ENCODE measurements at regions not wholly inside any gene's neighbourhood (a gene's known extent, or its start where the extent isn't known, plus 50 kb on each side); places are given as distances from the start of the nearest gene placed in this dataset.

DNA sequence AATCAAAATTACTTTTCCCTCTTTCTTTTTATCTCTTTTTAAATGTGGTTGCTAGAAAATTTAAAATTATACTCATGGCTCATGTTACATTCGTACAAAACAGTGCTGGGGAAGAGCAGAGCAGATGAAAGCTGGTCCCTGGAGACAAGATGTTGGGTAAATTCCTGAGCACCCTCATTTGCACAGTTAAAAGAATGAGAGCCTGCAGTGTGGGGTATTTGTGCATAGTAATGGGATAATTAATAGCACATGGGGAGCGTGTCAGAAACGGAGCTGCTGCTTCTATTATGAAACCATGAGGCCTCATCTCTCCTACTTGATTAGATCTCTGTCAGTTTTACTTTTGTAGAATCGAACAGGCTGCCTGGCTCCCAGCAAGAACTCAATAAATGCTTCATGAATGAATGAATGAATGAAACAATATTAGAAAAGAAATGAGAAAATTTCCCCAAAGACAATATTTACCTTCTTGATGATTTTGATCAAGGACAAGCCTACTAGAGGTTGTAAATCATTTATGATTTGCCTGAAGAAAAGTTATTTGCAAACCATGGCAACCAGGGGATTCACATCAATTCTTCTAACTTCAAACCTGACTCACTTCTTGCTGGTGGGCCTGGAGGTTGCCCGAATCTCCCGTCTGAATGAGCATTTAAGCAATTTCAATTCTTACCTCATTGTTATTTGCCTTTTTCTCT, 177.2 kb upstream of the TUT7 start:
- Histone ChIP-seq H3K27ac (no peak overlapping the region), H3K27me3 (ENCODE audit: insufficient read depth in 3 of 3, low read length in 2 of 3) (peaks cover 0 to 5% (median 0%) of the 10 kb centered on the region in 3 donors), H3K4me3 (no peak overlapping the region), H3K9me3 (no peaks in the 10 kb centered on the region), H3K36me3 (ENCODE audit: insufficient read depth in 1 of 2, low read depth in 1 of 2) (no peaks in the 10 kb centered on the region), H3K4me1 (no peaks in the 10 kb centered on the region)
- DNase-seq (no peak), ATAC-seq (no peak)
- 47 to 63% (median 52%) methylated on average over 6 of the region's 6 CpGs for WGBS, 3 donors
- intact Hi-C loops (cut with DNase I) = no loop called here
- no peak for TF ChIP-seq CTCF (IDR thresholded peaks at IDR 0.05)

DNA sequence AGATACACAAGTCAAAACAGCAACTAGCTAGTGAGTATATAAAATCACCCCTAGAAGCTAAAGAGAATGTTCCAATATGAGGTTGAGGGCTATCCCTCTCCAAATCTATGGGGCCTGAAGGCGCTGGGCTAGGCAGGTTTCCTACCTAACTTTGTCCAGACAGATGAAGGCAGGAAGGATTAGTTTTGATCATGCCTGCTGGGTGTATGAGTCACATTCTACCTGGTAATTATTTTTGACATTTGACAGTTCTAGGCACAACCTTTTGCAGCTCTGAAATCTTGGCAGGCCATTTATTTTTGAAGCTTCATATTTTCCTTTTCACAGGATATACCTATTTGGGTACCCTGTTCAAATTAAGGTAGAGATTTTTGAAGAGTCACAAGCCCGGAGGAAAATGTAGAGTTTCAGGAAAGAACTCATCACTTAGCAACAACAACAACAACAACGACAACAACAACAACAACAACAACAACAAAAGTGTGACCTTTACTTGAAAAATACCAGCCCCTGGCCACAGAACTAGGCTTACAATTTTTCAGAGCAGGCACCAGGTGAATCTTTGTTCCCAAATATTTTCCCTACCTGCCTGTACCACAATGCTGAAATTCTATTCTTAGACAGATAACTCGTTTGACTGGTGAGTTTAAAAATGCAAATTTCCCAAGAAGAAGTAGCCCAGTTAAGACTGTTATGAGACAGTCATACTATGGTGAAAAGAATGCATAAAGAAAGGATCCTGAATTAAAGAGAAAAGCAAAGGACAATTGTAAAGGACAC, 175.5 kb upstream of the TUT7 start:
- Histone ChIP-seq H3K4me1 (no peaks in the 10 kb centered on the region), H3K9me3 (no peaks in the 10 kb centered on the region), H3K27me3 (ENCODE audit: insufficient read depth in 3 of 3, low read length in 2 of 3) (peaks cover 0 to 5% (median 0%) of the 10 kb centered on the region in 3 donors), H3K4me3 (no peak overlapping the region), H3K27ac (no peak overlapping the region), H3K36me3 (ENCODE audit: insufficient read depth in 1 of 2, low read depth in 1 of 2) (no peaks in the 10 kb centered on the region)
- ATAC-seq (no peak), DNase-seq (no peak)
- intact Hi-C loops (cut with DNase I) = no loop called here
- TF ChIP-seq CTCF (IDR thresholded peaks at IDR 0.05) = no peak
- 65 to 75% (median 68%) methylated on average over 4 of the region's 4 CpGs for WGBS, 3 donors

GRCh38 chr9:86526021-86526420, 171.8 kb upstream of the TUT7 start:
- Histone ChIP-seq H3K27ac (no peak overlapping the region), H3K4me1 (no peaks in the 10 kb centered on the region), H3K36me3 (ENCODE audit: insufficient read depth in 1 of 2, low read depth in 1 of 2) (no peaks in the 10 kb centered on the region), H3K4me3 (no peak overlapping the region), H3K27me3 (ENCODE audit: insufficient read depth in 3 of 3, low read length in 2 of 3) (peaks cover 0 to 5% (median 0%) of the 10 kb centered on the region in 3 donors), H3K9me3 (no peaks in the 10 kb centered on the region)
- TF ChIP-seq CTCF (IDR thresholded peaks at IDR 0.05) = no peak
- intact Hi-C loops (cut with DNase I) = no loop called here
- ATAC-seq (no peak), DNase-seq (no peak)
- WGBS, 3 donors = 19 to 46% (median 30%) methylated on average over 6 of the region's 6 CpGs

- DNase-seq (no peak), ATAC-seq (no peak)
- H3K27me3 ChIP-seq (ENCODE audit: insufficient read depth in 3 of 3, low read length in 2 of 3) = peaks cover 0 to 5% (median 0%) of the 10 kb centered on the region in 3 donors
- H3K4me3 ChIP-seq = no peak overlapping the region
- WGBS, 3 donors = 71 to 84% (median 72%) methylated on average over 5 of the region's 5 CpGs
- H3K27ac ChIP-seq = no peak overlapping the region
- intact Hi-C loops (cut with DNase I) = no loop called here
- TF ChIP-seq CTCF (IDR thresholded peaks at IDR 0.05) = no peak
- no peaks in the 10 kb centered on the region for H3K9me3 ChIP-seq
- no peaks in the 10 kb centered on the region for H3K4me1 ChIP-seq
- no peaks in the 10 kb centered on the region for H3K36me3 ChIP-seq (ENCODE audit: insufficient read depth in 1 of 2, low read depth in 1 of 2)
Measured at GRCh38 chr9:86525182-86525581, 171.0 kb upstream of the TUT7 start.
